NB4 (cell line): ENCODE measurements at regions not wholly inside any gene's neighbourhood (a gene's known extent, or its start where the extent isn't known, plus 50 kb on each side); places are given as distances from the start of the nearest gene placed in this dataset.
A peak's percentile ranks its signal among the peaks of the same experiment; 100 is the strongest.

Source experiments
- DNase-seq: peaks from one replicate; pipeline ENCODE4 v3.0.0; 2010; ENCODE audit warnings: low read depth
- H3K4me3 ChIP-seq: one replicate; pipeline ENCODE4 v1.5.1; 2011; ENCODE audit warnings: mild to moderate bottlenecking, low read depth, low read length, moderate library complexity
- MAX ChIP-seq: IDR thresholded peaks from 2 replicates; pipeline ENCODE4 v1.6.1; 2011; ENCODE audit warnings: low read depth, low read length
- MYC ChIP-seq: IDR thresholded peaks from 2 replicates; pipeline ENCODE4 v1.6.1; 2011; ENCODE audit warnings: low read depth, low read length
- POLR2A ChIP-seq: IDR thresholded peaks from 2 replicates; pipeline ENCODE4 v1.6.1; 2011; ENCODE audit warnings: mild to moderate bottlenecking; ENCODE audit not compliant: insufficient read length; ENCODE audit errors: extremely low read depth
- TF ChIP-seq, protein P1 (sequence below): IDR thresholded peaks from one replicate; pipeline ENCODE4 v1.5.1; 2012; ENCODE audit warnings: low read depth, low read length

DNA sequence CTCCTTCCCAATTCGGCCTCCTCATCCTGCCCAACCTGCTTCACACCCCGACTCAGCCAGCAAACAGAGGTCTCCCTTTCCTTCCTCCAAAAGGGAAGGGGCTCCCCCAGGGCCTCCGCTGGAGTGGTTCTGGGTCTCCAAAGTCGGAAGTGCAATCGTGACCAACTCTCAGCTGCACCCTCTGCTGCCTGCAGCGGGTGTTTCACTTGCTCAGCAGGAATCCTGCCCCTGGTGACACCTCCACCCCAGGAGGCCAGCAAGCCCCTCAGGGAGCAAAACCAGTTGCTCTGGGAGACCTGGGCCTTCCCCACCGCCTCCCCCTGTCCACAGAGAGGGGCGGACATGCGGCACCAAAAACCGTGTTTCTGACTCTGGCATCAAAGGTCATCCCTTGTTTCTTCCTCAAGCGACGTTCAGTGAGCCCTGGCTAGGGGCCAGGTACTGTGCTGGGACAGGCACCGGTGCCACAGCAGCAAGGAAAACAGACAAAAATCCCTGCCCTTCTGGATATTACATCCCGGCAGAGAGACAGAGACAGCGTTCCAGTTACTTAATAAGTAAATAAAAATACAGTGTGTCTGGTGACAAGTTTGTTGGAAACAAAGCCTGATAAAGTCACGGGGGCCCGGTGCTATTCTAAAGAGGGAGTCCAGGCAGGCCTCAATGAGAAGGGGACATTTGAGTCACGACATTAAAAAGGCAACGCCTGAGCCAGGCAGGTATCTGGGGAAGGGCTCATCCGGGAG lies 219.0 kb downstream of the BMP7 start:
- peak overlapping the region; percentile 13 for H3K4me3 ChIP-seq
- peak; percentile 80 for DNase-seq
- no peak for TF ChIP-seq MYC
- TF ChIP-seq, protein P1, sequence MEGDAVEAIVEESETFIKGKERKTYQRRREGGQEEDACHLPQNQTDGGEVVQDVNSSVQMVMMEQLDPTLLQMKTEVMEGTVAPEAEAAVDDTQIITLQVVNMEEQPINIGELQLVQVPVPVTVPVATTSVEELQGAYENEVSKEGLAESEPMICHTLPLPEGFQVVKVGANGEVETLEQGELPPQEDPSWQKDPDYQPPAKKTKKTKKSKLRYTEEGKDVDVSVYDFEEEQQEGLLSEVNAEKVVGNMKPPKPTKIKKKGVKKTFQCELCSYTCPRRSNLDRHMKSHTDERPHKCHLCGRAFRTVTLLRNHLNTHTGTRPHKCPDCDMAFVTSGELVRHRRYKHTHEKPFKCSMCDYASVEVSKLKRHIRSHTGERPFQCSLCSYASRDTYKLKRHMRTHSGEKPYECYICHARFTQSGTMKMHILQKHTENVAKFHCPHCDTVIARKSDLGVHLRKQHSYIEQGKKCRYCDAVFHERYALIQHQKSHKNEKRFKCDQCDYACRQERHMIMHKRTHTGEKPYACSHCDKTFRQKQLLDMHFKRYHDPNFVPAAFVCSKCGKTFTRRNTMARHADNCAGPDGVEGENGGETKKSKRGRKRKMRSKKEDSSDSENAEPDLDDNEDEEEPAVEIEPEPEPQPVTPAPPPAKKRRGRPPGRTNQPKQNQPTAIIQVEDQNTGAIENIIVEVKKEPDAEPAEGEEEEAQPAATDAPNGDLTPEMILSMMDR = peak; percentile 62
- no peak for TF ChIP-seq POLR2A

DNA sequence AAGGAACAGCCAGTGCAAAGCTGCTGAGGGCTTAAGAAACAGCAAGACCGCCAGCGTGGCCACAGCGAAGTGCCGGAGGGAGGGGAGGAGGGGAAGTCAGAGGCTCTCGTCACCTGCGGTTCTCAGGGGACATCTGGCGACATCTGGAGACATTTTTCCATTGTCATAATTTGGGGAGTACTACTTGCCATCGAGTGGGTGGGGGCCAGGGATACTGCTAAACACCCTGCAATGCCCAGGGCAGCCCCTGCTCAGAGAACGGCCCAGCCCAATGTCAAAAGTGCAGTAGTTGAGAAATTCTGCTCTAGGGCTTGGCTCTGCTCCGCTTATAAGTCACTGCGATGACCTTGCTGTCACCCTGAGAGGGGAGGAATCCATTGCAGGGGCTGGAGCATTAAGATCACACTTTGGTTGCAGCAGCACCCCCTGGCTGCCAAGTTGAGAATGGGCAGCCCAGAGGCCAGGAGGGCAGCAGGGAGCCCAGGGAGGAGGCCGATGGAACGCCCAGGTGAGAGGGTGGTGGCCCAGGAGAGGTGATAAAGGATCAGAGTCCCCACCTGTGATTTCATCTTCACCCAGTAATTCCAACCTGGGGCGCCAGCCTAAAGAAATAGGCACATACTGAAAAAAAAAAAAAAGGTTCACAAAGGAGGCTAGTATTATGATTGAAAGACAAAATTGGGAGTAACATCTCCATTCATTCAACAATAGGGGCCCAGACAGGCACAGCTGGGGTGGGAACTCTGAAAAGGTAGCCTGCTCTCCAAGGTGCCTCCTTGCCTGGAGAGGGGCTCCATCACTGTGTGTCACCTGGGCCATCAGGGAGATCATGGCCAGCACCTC lies 218.2 kb downstream of the BMP7 start:
- H3K4me3 ChIP-seq = peak overlapping the region; percentile 13
- peak; percentile 90 for DNase-seq
- peak; percentile 68 for TF ChIP-seq MYC
- TF ChIP-seq POLR2A = no peak
- TF ChIP-seq MAX = peak; percentile 61
- TF ChIP-seq, protein P1 = peak; percentile 95

DNA sequence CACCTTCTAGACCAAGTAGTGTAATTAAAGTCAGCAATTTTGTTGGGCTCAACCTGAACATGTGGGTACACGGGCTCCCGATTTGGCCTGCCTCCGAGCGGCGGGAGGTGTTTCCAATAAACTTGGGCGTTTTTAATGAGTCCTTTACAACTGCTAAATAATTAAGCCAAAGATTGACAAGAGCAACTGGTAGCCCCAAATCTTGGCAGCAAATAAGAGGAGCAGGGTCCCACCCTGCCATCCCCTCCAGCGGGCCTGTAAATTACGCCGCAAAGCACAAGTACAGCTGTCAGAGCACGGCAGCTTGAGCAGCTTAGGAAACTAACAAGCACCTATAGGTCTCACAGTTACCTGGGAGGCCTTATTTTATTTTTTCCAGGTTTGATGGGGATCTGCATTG lies 217.1 kb downstream of the BMP7 start:
- H3K4me3 ChIP-seq = no peak overlapping the region
- TF ChIP-seq, protein P1 = no peak
- DNase-seq = no peak

- no peak overlapping the region for H3K4me3 ChIP-seq
- TF ChIP-seq MYC = no peak
- TF ChIP-seq MAX = no peak
- TF ChIP-seq, protein P1 = no peak
- TF ChIP-seq POLR2A = no peak
- no peak for DNase-seq
Measured at GRCh38 chr20:57051096-57051495, 215.3 kb downstream of the BMP7 start.

DNA sequence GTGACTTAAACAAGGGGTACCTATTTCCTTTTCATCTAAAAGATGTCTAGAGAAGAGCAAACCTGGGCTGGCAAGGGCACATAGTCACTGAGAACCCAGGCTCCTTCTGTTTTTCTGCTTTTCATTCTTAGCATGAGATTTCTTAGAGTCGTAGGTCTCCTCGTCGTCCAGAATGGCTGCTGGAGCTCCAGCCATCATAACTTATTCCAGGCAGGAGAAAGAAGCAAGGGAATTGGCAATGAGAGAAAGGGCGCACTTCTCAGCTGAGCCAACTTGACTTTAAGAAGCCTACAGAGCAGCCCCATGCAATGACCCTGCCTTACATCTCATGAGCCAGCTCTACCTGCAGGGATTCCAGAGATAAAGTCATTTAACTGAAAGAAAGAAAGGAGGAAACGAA lies 213.4 kb downstream of the BMP7 start:
- DNase-seq = no peak
- no peak for TF ChIP-seq POLR2A
- no peak for TF ChIP-seq MAX
- no peak for TF ChIP-seq MYC
- TF ChIP-seq, protein P1 = no peak
- no peak overlapping the region for H3K4me3 ChIP-seq

DNA sequence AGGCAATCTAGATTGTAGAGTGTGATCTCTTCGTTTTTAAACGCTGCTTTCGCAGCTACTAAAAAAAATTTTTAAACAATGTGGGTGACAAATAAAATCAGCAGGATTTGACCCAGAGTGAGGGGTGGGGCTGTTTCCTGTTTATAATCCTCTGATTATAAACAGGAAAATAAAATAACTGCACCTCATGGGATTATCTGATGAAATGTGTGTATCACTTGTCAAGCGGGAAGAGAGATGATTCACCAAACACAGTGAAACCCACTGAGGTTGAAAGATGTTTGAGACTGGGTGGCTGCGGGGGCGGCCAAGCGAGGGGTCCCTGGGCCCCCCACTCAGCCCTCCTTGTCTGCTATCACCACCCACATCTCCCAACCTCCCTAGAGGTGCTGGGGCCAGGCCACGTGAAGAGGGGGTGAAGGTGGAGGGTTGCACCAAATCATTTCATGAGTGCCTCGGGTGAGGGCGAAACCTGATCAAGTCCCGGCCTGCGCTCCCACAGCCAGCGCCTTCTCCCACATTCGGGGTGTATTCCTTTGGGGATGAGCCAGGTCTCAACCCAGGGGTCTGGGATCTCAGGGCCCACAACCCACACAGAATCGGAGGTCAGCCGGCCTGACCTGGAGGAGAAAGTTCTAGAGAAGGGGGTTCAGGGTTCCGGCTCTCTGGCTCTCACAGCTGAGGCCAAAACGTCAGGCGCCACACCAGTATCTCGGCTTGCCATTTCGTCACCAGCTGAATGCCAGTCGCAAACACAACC lies 212.5 kb downstream of the BMP7 start:
- no peak overlapping the region for H3K4me3 ChIP-seq
- TF ChIP-seq, protein P1 = no peak
- TF ChIP-seq MAX (no peak), POLR2A (no peak), MYC (no peak)
- no peak for DNase-seq
